Transverse colon (tissue), 4 donors: ENCODE measurements at regions not wholly inside any gene's neighbourhood (a gene's known extent, or its start where the extent isn't known, plus 50 kb on each side); places are given as distances from the start of the nearest gene placed in this dataset.

Source experiments
- CTCF ChIP-seq, 5 experiments: fragments of 200-600 bp in 3 of 5; fragments of 450-650 bp in 2 of 5; sonication (generic) in 3 of 5; IDR thresholded peaks; 1 replicate in 2 of 5; 2 replicates in 3 of 5; pipeline ENCODE4 v1.5.1; 2016 to 2017; ENCODE audit warnings: antibody characterized with exemption in 5 of 5, inconsistent platforms in 3 of 5, mild to moderate bottlenecking in 2 of 5, moderate library complexity in 1 of 5
- POLR2A ChIP-seq: fragments of 450-650 bp; IDR thresholded peaks from one replicate; pipeline ENCODE4 v1.6.1; 2016; ENCODE audit warnings: antibody characterized with exemption, mild to moderate bottlenecking, moderate library complexity
- POLR2AphosphoS5 ChIP-seq, 3 donors: sonication (generic); formaldehyde crosslinking; IDR thresholded peaks; one replicate each; pipeline ENCODE4 v1.6.1; 2016; ENCODE audit warnings: antibody characterized with exemption in 3 of 3

GRCh38 chr5:17039170-17039569 lies 103.1 kb upstream of the MYO10 start:
- TF ChIP-seq CTCF (IDR thresholded peaks at IDR 0.05) (no peak), POLR2A (no peak), POLR2AphosphoS5 (IDR thresholded peaks at IDR 0.05) (no peak)
